ENCODE measurements at regions not wholly inside any gene's neighbourhood (a gene's known extent, or its start where the extent isn't known, plus 50 kb on each side); places are given as distances from the start of the nearest gene placed in this dataset.

GRCh38 chr7:85974176-85974575, 669.5 kb upstream of the GRM3 start:
- TF ChIP-seq CTCF (IDR thresholded peaks at IDR 0.05; ENCODE audit: insufficient read depth, low read length, poor library complexity, severe bottlenecking) (no peak), EZH2phosphoT487 (conservative IDR thresholded peaks at IDR 0.05; ENCODE audit: low read length) (no peak)

All from SU-DHL-6 (cell line).